LoVo (cell line): ENCODE measurements at regions not wholly inside any gene's neighbourhood (a gene's known extent, or its start where the extent isn't known, plus 50 kb on each side); places are given as distances from the start of the nearest gene placed in this dataset.
A peak's percentile ranks its signal among the peaks of the same experiment; 100 is the strongest.
"Not testable (repeated sequence)": the region's sequence is repeated elsewhere in the genome, so short reads cannot be mapped to it uniquely, and the experiment has no call there.

Experiments used
- DNase-seq: peaks from one replicate; pipeline ENCODE4 v3.0.0-alpha.2; 2016; ENCODE audit warnings: low spot score

DNA sequence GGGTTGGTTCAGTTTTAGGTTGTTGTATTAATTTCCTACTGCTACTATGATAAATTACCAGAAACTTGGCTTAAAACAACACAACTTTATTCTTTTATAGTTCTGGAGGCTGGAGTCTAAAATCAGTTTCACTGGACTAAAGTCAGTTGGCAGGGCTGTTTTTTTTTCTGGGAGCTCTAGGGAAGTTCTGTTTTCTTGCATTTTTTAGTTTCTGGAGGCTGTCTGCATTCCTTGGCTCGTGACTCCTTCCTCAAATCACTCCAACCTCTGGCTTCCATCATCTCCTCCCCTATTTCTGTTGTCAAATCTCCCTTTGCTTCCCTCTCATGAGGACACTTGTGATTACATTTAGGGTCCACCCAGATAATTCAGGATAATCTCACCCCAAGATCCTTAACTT, 51.3 kb upstream of the SUB1 start:
- DNase-seq, result no peak

DNA sequence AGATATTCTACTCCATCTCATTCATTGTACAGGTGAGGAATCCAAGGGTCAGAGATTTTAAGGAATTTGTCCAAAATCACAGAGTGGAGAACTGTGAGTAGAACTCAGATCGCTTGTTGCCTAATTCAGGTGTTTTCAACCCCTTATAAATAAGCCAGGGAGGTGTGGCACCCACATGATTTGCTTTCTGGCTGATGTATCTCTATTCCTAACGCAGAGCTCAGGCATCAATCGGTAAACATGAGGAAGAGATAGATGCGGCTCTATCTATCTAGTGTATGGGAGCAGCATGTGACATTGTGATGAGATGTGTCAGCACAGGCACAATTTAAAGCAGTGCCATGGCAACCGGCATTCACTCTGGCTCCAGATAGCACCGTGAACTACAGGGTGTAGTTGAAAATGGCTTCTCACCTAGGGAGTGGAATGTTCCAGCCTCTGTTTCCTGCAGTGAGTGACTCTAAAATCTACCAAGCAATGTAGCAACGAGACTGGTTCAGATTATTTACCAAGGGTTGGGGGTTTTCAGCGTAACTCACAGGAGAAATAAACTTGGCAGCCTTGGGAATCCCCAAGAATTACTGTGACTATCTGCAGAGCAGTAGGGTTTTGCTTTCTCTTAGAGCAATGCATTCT, 53.4 kb upstream of the SUB1 start:
- DNase-seq, result peak; percentile 68

DNA sequence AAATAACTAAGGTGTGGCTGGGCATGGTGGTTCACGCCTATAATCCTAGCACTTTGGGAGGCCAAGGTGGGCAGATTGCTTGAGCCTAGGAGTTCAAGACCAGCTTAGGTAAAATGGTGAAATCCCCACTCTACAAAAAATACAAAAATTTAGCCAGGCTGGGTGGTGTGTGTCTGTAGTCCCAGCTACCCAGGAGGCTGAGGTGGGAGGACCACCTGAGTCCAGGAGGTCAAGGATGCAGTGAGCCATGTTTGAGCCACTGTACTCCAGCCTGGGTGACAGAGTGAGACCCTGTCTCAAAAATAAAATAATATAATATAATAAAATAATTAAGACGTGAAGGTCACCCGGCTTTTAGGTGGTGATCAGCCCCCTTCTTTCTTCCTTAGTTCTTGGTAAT, 58.0 kb upstream of the SUB1 start:
- not testable (repeated sequence) for DNase-seq

DNA sequence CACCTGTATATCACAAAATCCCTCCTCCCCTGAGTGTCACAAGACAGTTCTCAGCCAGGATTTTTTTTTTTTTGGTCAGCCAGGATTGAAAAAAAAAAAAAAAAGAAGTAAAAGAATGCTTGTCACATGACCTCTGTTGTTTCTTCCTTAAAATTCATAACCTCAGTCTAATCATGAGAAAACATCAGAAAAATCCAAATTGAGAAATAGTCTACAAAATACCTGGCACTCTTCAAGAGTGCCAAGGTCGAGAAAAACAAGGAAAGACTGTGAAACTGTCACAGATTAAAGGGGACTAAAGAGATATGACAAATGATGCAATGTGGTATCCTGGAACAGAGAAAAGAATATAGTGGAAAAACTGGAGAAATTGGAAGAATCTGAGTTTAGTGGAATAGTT, 58.5 kb upstream of the SUB1 start:
- DNase-seq, result no peak

DNA sequence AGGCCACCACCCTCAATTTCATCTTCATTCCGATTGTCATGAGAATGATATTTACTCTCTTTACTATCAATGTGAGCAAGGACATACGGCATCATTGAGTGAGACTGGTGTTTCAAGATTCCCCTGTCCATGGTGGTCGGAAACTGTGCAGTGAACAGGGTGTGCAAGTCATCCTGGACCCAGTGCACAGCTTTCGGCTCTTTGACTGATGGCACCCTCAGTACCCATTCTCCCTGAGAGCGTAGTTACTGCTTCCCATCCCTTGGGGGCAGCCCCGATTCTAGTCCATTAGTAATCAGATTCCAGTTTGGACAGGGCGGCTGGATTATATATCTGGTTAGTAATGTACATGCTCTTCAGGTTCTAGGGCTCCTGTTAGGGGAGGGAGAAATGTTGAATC, 61.7 kb upstream of the SUB1 start:
- DNase-seq, result no peak

DNA sequence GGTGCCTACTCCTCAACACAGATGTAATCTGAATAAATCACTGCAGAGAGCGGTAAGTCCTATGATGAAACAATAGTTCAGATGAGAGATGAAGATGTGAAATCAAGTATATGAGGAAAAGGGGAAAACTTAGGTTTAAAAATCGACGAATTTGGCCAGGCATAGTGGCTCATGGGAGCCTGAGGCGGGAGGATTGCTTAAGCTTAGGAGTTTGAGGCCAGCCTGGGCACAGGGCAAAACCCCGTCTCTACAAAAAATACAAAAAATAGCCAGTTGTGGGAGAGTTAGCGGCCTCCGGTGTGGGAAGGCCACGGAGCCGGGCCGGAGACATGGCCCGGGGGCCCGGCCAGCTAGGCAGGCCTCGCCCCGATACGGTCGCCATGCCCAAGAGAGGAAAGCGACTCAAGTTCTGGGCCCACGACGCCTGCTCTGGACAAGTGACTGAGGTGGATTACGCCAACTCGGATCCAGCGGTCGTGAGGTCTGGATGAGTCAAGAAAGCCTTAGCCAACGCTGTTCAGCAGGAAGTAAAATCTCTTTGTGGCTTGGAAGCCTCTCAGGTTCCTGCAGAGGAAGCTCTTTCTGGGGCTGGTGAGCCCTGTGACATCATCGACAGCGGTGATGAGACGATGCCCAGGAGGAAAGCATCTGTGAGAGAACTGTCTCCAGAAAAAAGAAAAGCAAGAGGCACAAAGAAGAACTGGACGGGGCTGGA, 62.8 kb upstream of the SUB1 start:
- no peak for DNase-seq

DNA sequence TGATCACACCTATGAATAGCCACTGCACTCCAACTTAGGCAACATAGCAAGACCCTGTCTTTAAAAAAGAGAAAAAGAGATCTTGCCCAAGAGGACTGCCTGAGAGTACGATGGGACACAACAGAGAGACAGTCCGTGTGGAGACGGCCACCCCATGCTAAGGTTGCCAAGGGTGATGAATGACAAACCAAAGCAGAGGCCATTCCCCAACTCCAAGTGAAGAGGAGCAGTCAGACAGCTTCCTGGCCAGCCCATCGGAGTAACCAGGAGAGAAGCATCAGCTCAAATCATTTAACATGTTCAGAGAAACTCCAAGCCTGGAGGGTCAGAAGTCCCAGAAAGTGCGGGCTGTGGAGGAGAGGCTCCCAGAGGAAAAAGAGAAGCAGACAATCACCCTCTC, 63.9 kb upstream of the SUB1 start:
- no peak for DNase-seq

DNA sequence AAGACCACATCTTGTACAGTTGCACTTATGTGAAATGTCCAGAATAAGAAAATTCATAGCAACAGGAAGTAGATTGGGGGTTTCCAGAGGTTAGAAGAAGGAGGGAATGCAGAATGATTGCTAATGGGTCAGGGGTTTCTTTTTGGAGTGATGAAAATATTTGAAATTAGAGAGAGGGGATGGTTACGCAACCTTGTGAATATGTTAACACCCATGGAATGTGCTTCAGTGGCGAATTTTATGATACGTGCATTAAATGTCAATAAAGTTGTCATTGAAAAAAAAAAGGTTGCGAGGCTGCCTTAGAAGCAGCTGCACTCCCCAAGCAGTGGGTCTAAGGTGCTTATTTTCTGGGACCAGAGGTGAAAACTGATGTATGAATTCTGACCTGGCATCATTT, 64.4 kb upstream of the SUB1 start:
- no peak for DNase-seq

DNA sequence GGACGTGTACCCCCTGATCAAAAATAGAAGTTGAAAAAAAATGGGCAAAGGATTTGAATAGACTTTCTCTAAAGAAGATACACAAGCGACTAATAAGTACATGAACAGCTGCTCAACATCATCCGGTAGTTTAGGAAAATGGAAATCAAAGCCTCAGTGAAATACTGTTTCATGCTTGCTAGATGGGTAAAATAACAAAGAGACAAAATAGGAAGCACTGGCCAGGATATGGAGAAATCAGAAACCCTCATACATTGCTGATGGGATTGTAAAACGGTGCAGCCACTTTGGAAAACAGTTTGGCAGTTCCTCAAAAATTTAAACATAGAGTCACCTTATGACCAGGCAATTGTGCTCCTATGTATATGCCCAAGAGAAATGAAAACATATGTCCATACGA, 65.0 kb upstream of the SUB1 start:
- no peak for DNase-seq

DNA sequence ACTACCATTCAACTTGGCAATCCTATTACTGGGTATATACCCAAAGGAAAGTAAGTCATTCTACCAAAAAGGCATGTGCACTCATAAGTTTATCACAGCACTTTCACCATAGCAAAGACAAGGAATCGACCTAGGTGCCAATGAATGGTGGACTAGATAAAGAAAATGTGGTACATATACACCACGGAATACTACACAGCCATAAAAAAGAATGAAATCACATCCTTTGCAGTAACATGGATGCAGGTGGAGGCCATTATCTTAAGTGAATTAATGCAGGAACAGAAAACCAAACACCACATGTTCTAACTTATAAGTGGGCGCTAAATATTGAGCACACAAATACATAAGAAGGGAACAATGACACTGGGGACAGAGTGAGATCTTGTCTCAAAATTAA, 65.8 kb upstream of the SUB1 start:
- DNase-seq, result no peak

DNA sequence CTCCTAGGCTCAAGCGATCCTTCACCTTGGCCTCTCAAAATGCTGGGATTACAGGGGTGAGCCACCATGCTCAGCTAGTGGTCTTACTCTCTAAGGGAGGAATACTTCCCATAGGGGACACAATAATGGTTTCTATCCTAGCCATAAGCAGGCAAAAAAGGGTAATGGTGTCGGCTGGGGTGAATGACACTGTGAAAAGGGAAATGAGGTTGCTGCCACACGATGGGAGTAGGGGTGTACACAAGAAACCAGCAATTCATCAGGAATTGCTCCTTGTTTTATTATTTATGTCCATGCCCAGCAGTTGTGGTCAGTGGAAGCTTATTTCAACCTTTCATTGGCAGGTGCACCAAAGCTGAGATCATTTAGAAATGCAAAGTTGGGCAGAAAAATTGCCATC, 70.3 kb upstream of the ZFR start:
- no peak for DNase-seq

DNA sequence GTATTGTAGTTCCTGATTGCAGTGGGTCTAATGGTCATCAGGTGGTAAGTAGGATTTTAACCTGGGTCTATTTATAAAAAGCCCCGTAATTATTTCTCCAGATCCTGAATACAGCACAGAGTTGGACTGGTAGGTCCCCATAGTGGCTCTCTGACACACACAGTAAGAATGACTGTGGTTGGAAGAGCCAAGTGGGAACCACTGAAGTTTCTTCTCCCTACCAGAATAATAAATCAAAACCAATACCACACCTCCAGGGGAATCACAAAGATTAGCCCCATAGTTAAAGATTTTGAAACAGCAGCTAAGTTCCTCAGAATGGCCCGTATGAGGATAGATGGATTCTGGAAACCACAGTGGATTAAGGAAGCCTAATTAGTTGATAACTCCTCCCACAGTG, 68.4 kb upstream of the ZFR start:
- no peak for DNase-seq

DNA sequence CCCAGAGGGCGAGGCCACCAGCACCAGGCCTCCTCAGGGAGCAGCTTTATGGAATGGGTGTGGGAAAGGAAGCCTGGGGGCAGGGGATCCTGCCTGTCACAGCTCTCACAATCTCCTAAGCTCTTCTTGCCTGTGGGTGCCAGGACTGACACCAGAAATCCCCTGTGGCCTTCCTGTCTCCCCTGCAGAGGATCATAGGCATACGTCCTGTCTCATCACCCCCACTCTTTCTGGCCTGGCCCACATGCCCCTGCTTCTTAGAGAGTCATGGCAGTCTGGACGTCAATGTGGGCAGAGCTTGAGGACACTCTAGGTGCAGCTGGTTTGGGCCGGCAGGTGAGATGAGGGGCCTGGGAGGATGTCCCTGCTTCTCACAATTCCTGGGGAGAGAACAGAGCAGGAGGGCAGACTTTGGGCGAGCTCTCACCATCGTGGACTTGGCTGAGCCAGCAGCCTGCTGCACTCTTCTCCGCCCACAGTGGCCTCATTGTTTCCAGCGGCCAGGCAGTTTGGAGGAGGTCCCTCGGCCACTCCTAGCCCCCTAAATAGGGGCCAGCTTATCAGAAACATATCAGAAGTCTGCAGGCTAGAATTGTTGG, 67.3 kb upstream of the ZFR start:
- no peak for DNase-seq

DNA sequence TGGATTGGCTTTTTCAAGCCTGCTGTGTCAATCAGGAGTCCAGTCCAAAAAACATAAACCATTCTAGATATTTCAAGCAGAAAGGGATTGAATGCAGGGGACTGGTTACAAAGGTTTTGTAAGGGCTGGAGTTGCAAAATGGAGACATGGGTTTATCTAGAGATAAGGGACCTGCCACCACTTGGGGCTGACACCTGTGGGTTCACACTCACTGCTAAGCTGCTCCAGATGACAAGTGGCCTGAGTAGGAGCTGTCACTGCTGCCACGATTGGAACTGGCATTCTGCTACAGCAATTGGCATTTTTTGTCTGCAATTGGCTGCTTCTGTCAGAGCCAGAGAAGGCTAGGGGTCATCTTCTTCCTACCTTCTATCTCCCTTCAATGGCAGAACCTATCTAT, 66.3 kb upstream of the ZFR start:
- DNase-seq, result no peak

DNA sequence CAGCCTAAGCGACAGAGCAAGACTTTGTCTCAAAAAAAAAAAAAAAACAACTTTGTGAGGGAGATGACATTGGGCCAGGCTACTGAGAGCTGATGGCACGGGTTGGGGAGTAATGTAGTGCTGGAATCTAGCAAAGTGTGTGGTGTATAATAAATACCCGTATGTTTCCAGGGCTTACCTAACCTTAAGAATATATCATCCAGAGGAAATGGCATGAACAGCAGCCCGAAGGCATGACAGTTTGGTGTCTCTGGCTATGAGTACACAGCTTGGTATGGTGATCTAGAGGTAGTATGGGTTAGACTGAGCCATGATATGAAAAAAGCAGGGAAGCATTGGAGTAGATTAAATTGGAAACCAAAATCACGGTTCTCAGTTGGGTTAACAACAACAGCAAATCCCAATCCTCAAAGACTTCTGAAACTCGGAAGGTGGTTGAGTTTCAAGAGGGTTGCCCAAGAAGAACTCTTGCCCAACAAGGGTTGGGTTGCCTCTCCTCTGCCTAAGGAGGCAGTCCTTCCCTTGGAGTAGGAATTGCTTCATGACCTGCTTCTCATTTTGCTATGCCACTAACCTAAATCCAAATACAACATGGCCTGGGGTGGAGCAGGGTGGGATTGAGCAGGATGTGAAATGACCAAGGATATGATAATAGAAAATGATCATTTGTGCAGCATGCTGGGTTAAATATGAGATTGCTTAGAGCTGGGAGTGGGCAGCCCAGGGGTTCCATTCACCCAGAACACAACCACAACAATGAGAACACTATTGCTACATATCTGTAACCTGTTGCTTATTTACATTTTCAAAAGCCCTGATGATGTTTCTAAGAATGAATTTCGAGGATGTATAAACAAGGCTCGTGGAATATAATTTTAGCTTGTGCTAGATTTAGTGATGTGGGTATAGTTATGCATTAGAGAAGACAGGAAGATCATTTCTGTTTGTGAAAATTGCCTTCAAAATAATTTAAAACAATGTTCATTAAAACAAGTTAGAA, 64.6 kb upstream of the ZFR start:
- DNase-seq, result no peak

DNA sequence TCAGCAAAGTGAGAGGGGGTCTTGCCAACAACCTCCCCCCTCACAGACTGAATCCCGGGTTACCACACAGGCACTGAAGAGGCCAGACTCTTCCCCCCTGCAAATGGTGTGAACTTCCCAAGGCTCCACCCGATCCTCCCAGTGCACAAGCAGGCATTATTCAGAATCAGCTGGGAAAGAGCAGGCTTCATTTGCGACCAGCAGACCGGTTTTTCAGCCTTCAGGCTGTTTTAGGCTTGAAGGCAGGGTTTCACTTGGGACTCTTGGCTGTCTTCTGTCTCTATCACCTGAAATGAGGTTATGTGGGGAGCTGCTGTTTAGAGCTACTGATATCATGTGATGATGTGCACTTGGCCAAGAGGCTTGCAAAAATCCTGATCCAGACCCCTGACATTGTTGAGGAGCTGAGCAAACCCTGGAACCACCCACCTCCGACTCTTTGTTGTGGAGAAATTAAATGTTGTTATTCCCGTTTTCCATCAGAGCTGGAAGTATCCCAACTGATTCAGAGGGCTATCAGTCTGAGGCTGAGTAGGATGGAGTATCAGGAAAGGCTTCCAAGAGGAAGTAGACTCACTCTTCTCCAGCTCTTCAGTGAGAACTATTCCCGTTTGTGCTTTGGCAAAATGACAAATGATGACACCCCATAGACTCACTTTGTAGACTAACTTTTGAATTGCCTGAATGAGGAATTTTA, 63.3 kb upstream of the ZFR start:
- peak; percentile 20 for DNase-seq

DNA sequence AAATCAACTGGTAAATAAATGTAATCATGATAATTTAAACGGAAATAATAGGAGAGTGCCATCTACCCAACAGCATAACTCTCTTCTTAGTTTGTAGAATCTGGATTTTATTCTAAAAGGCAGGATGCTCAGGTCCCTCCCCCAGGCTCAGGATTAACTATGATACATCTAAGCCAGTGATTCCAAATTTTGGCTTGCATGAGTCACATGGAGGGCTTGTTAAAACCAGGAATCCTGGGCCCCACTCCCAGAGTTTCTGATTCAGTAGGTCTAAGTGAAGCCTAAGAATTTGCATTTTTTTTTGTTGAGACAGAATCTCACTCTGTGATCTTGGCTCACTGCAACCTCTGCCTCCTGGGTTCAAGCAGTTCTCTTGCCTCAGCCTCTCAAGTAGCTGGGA, 62.3 kb upstream of the ZFR start:
- no peak for DNase-seq

DNA sequence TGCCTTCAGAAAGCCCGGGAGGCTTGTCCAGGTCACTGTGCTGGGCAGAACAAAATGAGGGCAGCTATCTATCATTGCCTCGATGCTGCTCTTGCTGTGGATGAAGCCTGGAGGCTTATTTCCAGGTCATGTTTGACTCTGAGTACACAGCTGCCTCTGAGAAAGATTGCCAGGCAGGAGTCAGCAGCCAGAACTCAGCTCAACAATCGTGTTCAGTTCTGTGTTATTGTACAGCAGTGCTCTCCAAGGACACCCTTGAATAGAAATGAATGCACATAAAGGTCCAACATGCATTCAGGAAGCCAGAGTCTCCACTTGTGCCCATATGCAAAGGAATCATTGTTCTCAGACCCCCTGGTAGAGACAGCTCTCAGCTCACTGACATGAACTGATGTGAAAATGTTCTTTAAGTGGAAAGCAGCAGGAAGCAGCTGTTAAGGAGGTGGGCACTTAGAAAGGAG, 61.7 kb upstream of the ZFR start:
- DNase-seq, result no peak

DNA sequence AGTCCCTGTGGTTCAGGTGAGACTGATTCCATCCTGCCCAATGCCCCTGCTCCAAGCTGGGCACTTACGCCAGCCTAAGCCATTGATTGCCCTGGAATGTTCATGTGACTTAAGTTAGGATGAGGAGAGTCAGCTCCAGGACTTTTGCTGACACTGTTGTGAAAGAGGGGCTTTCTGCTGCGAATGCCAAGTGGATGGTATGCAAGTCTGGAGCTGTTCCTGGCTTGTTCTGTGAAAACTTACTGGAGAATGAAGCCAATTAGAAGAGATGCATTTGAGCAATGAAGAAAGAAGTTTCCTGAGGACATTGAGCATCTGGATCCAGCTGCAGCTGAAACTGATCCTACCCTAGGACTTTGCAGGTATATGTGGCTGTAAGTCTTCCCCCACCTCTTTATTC, 61.2 kb upstream of the ZFR start:
- DNase-seq, result no peak

DNA sequence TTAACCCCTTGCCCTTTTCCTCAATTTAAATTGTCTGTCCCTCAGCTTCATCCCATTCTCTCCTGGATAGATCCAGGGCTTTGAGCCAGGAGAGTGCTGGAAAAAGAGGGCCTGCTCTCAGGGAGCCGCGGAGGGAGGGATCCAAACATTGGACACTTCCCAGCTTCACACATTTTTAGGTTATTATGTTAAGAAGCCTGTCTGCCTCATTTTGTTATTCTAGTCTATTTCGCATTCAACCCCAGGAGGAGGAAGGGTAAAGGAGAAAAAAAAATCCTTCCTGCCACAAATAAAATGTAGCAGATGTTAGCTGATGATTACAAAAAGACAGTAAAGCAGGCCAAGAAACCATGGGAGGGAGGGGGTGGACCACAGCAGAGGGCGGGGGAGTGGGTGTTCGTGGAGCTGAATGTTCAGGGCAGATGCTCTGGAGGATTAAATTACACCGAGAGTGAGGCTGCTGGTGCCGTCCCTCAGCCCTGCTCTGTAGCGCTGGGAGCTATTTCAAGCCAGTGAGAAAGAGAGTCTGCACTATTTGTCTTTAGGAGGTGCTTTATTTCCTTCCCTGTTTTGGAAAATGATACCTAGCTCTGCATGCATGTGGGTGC, 60.6 kb upstream of the ZFR start:
- no peak for DNase-seq

DNA sequence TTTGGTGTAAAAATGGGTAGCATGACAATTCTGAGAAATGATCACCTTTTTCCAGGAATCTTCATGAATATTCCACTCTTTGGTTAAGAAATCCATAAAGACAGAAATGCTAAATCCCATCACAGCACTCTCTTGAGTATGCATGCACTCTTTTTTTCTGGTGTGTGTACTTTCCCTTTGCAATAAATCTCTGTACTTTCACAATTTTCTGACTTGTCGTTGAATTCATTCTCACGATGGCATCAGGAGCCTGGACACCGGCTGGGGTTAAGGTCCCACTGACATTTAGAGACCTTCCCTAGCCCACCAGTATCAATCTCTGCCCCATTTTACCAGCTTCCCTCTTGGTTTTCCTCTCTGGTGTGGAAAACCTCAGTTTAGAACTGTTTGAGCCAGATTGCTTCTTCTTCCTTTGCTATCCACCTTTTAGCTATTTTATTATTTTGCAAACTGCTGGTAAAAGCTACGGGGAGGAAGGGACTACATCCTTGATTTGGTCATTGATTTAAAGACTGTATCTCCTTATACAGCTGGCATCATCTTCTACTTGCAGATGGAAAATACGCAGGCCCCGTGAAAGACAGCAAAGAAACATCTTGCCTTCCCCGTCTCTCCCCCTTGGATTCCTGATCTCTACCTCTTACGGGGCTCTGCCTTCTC, 59.9 kb upstream of the ZFR start:
- no peak for DNase-seq
